ENCODE measurements at regions not wholly inside any gene's neighbourhood (a gene's known extent, or its start where the extent isn't known, plus 50 kb on each side); places are given as distances from the start of the nearest gene placed in this dataset.

- H3K4me1 ChIP-seq (ENCODE audit: insufficient read depth), result no peaks in the 10 kb centered on the region
- no peaks in the 10 kb centered on the region for H3K9me3 ChIP-seq
- intact Hi-C loops (cut with DNase I), result no loop called here
- no peaks in the 10 kb centered on the region for H3K27me3 ChIP-seq
- no peak for TF ChIP-seq POLR2A (IDR thresholded peaks at IDR 0.05)
- TF ChIP-seq CTCF (IDR thresholded peaks at IDR 0.05), result no peak
- no peak for TF ChIP-seq EP300 (IDR thresholded peaks at IDR 0.05)
- H3K4me3 ChIP-seq, result no peak overlapping the region
- H3K27ac ChIP-seq, result no peak overlapping the region
- H3K36me3 ChIP-seq, result no peaks in the 10 kb centered on the region
- WGBS, 3 donors, result 78 to 86% (median 79%) methylated on average over 9 of the region's 9 CpGs
- no peak for DNase-seq
These were observed 321.0 kb downstream of the TCERG1L start for GRCh38 chr10:130990486-130990885.

GRCh38 chr10:130992802-130993523, 318.6 kb downstream of the TCERG1L start:
- intact Hi-C loops (cut with DNase I), result no loop called here
- TF ChIP-seq CTCF (IDR thresholded peaks at IDR 0.05) (no peak), EP300 (IDR thresholded peaks at IDR 0.05) (no peak)
- H3K4me3 ChIP-seq, result no peak overlapping the region
- no peaks in the 10 kb centered on the region for H3K36me3 ChIP-seq
- H3K4me1 ChIP-seq (ENCODE audit: insufficient read depth), result no peaks in the 10 kb centered on the region
- H3K27me3 ChIP-seq, result no peaks in the 10 kb centered on the region
- H3K27ac ChIP-seq, result no peak overlapping the region
- H3K9me3 ChIP-seq, result no peaks in the 10 kb centered on the region
- no peak for DNase-seq
- 84 to 86% (median 85%) methylated on average over 14 of the region's 14 CpGs for WGBS, 3 donors

GRCh38 chr10:130993612-130994011, 317.9 kb downstream of the TCERG1L start:
- TF ChIP-seq POLR2A (IDR thresholded peaks at IDR 0.05), result no peak
- TF ChIP-seq EP300 (IDR thresholded peaks at IDR 0.05), result no peak
- no peak for TF ChIP-seq CTCF (IDR thresholded peaks at IDR 0.05)
- Histone ChIP-seq H3K9me3 (no peaks in the 10 kb centered on the region), H3K27ac (no peak overlapping the region), H3K36me3 (no peaks in the 10 kb centered on the region), H3K4me3 (no peak overlapping the region), H3K27me3 (no peaks in the 10 kb centered on the region), H3K4me1 (ENCODE audit: insufficient read depth) (no peaks in the 10 kb centered on the region)
- 87 to 91% (median 90%) methylated on average over 6 of the region's 6 CpGs for WGBS, 3 donors
- DNase-seq, result no peak
- intact Hi-C loops (cut with DNase I), result no loop called here

- no peak overlapping the region for H3K4me3 ChIP-seq
- H3K9me3 ChIP-seq, result no peaks in the 10 kb centered on the region
- no peak for DNase-seq
- intact Hi-C loops (cut with DNase I), result no loop called here
- H3K4me1 ChIP-seq (ENCODE audit: insufficient read depth), result no peaks in the 10 kb centered on the region
- 88 to 97% (median 91%) methylated on average over 7 of the region's 7 CpGs for WGBS, 3 donors
- TF ChIP-seq EP300 (IDR thresholded peaks at IDR 0.05) (no peak), CTCF (IDR thresholded peaks at IDR 0.05) (no peak), POLR2A (IDR thresholded peaks at IDR 0.05) (no peak)
- no peaks in the 10 kb centered on the region for H3K27me3 ChIP-seq
- no peaks in the 10 kb centered on the region for H3K36me3 ChIP-seq
- no peak overlapping the region for H3K27ac ChIP-seq
These were observed 317.3 kb downstream of the TCERG1L start for GRCh38 chr10:130994191-130994590.

All from ovary (tissue), 7 donors.